GM12878 (cell line): ENCODE measurements at regions not wholly inside any gene's neighbourhood (a gene's known extent, or its start where the extent isn't known, plus 50 kb on each side); places are given as distances from the start of the nearest gene placed in this dataset.
"Not testable (repeated sequence)": the region's sequence is repeated elsewhere in the genome, so short reads cannot be mapped to it uniquely, and the experiment has no call there.

Experiments
- ATAC-seq: fragments of 200-7000 bp; cut with Tn5 transposase; 3 replicates; pipeline ENCODE4 v1.9.1; 2020; ENCODE audit warnings: mild to moderate bottlenecking, moderate library complexity
- BruUV-seq: library from RNA; stranded (reverse); fragments of 400-500 nt; replicated peaks from 2 replicates; lab custom pipeline; 2021; lab: Mats Ljungman, UMichigan
- CTCF ChIA-PET: fragments of 300-600 bp; sonication (Branson Sonifier 250); formaldehyde crosslinking; extraction: SDS; loops from one replicate; lab custom pipeline; 2021; ENCODE audit warnings: inconsistent platforms; lab: Yijun Ruan, JAX
- POLR2A ChIA-PET: fragments of 350-600 bp; formaldehyde crosslinking; extraction: SDS; loops from one replicate; lab custom pipeline; 2021; ENCODE audit warnings: inconsistent platforms; lab: Charles Lee
- RAD21 ChIA-PET: fragments of 300-600 bp; sonication (Branson Sonifier 250); formaldehyde crosslinking; loops from one replicate; lab custom pipeline; 2023; ENCODE audit warnings: antibody characterized with exemption; ENCODE audit not compliant: unreplicated experiment; lab: Charles Lee
- SMC1A ChIA-PET: fragments of 300-600 bp; sonication (Branson Sonifier 250); formaldehyde crosslinking; loops from one replicate; lab custom pipeline; 2023; ENCODE audit not compliant: unreplicated experiment, uncharacterized antibody; lab: Charles Lee
- DNase-seq: peaks from one replicate; pipeline ENCODE4 v3.0.0-alpha.2; 2011; ENCODE audit warnings: low read depth, low spot score
- FAIRE-seq: peaks from 3 replicates; lab custom pipeline; 2011; peaks lifted over from hg19 to GRCh38; lab: Jason Lieb, UNC
- H2AFZ ChIP-seq: 2 replicates; pipeline ENCODE4 v1.6.0; 2011; ENCODE audit warnings: low read depth, low read length, control low read depth; ENCODE audit not compliant: control insufficient read depth
- H3K27ac ChIP-seq: 2 replicates; pipeline ENCODE4 v1.5.1; 2011; ENCODE audit warnings: control low read depth; ENCODE audit not compliant: control insufficient read depth, insufficient read depth
- H3K27me3 ChIP-seq, 2 experiments: replicated peaks in 1 of 2; 2 replicates each; pipeline versions ENCODE4 v1.6.0 to v1.6.1; 2011; ENCODE audit warnings: low read length in 1 of 2; ENCODE audit not compliant: control insufficient read depth in 2 of 2, insufficient read depth in 2 of 2
- H3K36me3 ChIP-seq, 2 experiments: 2 replicates each; pipeline ENCODE4 v1.5.1; 2011; ENCODE audit warnings: low read length in 1 of 2; ENCODE audit not compliant: control insufficient read depth in 2 of 2, insufficient read depth in 2 of 2
- H3K4me1 ChIP-seq: 2 replicates; pipeline ENCODE4 v1.6.1; 2011; ENCODE audit warnings: mild to moderate bottlenecking, low read length, moderate library complexity, mixed read lengths; ENCODE audit not compliant: control insufficient read depth, insufficient read depth
- H3K4me2 ChIP-seq: 2 replicates; pipeline ENCODE4 v1.6.0; 2011; ENCODE audit warnings: control low read depth; ENCODE audit not compliant: control insufficient read depth, insufficient read depth
- H3K4me3 ChIP-seq: fragments of 200-600 bp; sonication (generic); 2 replicates; pipeline ENCODE4 v1.5.1; 2016
- H3K79me2 ChIP-seq: 2 replicates; pipeline ENCODE4 v1.6.0; 2011; ENCODE audit warnings: low read length; ENCODE audit not compliant: control insufficient read depth, insufficient read depth
- H3K9ac ChIP-seq: 2 replicates; pipeline ENCODE4 v1.8.0; 2011; ENCODE audit warnings: low read length, control low read depth, mixed read lengths; ENCODE audit not compliant: control insufficient read depth, insufficient read depth
- H3K9me3 ChIP-seq: replicated peaks from 3 replicates; pipeline ENCODE4 v1.5.1; 2011; ENCODE audit warnings: mild to moderate bottlenecking, low read length; ENCODE audit not compliant: control insufficient read depth, insufficient read depth
- H4K20me1 ChIP-seq: 2 replicates; pipeline ENCODE4 v1.6.0; 2011; ENCODE audit not compliant: control insufficient read depth, insufficient read depth
- BCL3 ChIP-seq: IDR thresholded peaks from 2 replicates; pipeline ENCODE4 v1.6.1; 2011; ENCODE audit warnings: borderline replicate concordance, low read depth, mild to moderate bottlenecking, moderate library complexity, low read length; ENCODE audit not compliant: insufficient read depth, poor library complexity, severe bottlenecking
- HCFC1 ChIP-seq: fragments of 150-350 bp; IDR thresholded peaks from 2 replicates; pipeline ENCODE4 v1.6.1; 2014; ENCODE audit warnings: low read length
- KAT2A ChIP-seq: conservative IDR thresholded peaks from 2 replicates; pipeline ENCODE4 v1.6.1; 2011; ENCODE audit warnings: low read depth, low read length; ENCODE audit not compliant: control insufficient read depth
- MLLT1 ChIP-seq: fragments of 450-650 bp; IDR thresholded peaks from 2 replicates; pipeline ENCODE4 v1.6.1; 2016; ENCODE audit warnings: mild to moderate bottlenecking
- MTA3 ChIP-seq: IDR thresholded peaks from 2 replicates; pipeline ENCODE4 v1.6.1; 2012; ENCODE audit warnings: low read length, inconsistent platforms, borderline replicate concordance
- NKRF ChIP-seq: fragments of 450-650 bp; conservative IDR thresholded peaks from 2 replicates; pipeline ENCODE4 v1.6.1; 2017; ENCODE audit warnings: mild to moderate bottlenecking, moderate library complexity
- PML ChIP-seq: IDR thresholded peaks from 2 replicates; pipeline ENCODE4 v1.6.1; 2012; ENCODE audit warnings: low read length, inconsistent platforms
- RAD21 ChIP-seq: IDR thresholded peaks from 2 replicates; pipeline ENCODE4 v1.6.1; 2011; ENCODE audit warnings: mild to moderate bottlenecking, low read depth, low read length, moderate library complexity; ENCODE audit not compliant: insufficient read depth
- RUNX3 ChIP-seq: IDR thresholded peaks from 2 replicates; pipeline ENCODE4 v1.6.1; 2012; ENCODE audit warnings: low read length, inconsistent platforms
- SREBF1 ChIP-seq: IDR thresholded peaks from 2 replicates; pipeline ENCODE4 v1.6.1; 2012; ENCODE audit warnings: mild to moderate bottlenecking, low read length
- WGBS: methylation state at CpG from one replicate; pipeline ENCODE4 v1.1.6; 2016; ENCODE audit warnings: low lambda C conversion rate; ENCODE audit not compliant: insufficient replicate concordance, insufficient coverage; ENCODE audit errors: missing lambda C conversion rate; 5-methylcytosine and 5-hydroxymethylcytosine counted together
- in situ Hi-C: fragments of 300-500 bp; cut with MboI; formaldehyde crosslinking; loops from 9 replicates; pipeline ENCODE4 v1.14.3; 2018; ENCODE audit warnings: mixed read lengths
- intact Hi-C: fragments of 100-400 bp; cut with micrococcal nuclease; formaldehyde crosslinking; loops from one replicate; pipeline ENCODE4 v1.14.2; 2022; ENCODE audit not compliant: unreplicated experiment

GRCh38 chr14:56008150-56008549 lies 110.1 kb upstream of the PELI2 start:
- no peak overlapping the region for H3K4me2 ChIP-seq
- in situ Hi-C loops = no loop called here
- no peaks in the 10 kb centered on the region; the same call in 2 of the 3 replicates for H3K9me3 ChIP-seq
- CTCF ChIA-PET = interaction anchor here (0.6 kb wide), 1 partner anchor 937 kb away, joined by 3 read pairs; no protein-coding TSS in a partner anchor
- no peak for DNase-seq
- no peaks in the 10 kb centered on the region for H3K36me3 ChIP-seq
- no peaks in the 10 kb centered on the region; the same call in 1 of the 2 replicates for H3K4me1 ChIP-seq
- intact Hi-C loops = loop anchor here (10.0 kb wide), 1 partner anchor 193 kb away; no protein-coding TSS in a partner anchor
- no TSS peak for BruUV-seq
- no peaks in the 10 kb centered on the region for H3K27me3 ChIP-seq
- ATAC-seq = no peak
- no peak overlapping the region for H3K9ac ChIP-seq
- TF ChIP-seq PML = no peak
- TF ChIP-seq KAT2A = no peak
- no peak for TF ChIP-seq SREBF1
- TF ChIP-seq HCFC1 = no peak
- TF ChIP-seq NKRF = no peak
- TF ChIP-seq BCL3 = no peak
- no peak for TF ChIP-seq RUNX3
- TF ChIP-seq MLLT1 = no peak
- TF ChIP-seq RAD21 = no peak
- TF ChIP-seq MTA3 = no peak
- H3K79me2 ChIP-seq = no peaks in the 10 kb centered on the region
- H3K4me3 ChIP-seq = no peak overlapping the region
- POLR2A ChIA-PET = no interaction called here
- RAD21 ChIA-PET = no interaction called here
- no peak for FAIRE-seq
- no peak overlapping the region for H3K27ac ChIP-seq
- SMC1A ChIA-PET = no interaction called here
- 0% methylated on average over 1 of the region's 1 CpG for WGBS
- H2AFZ ChIP-seq = no peak overlapping the region
- H4K20me1 ChIP-seq = no peaks in the 10 kb centered on the region

- 43% methylated on average over 3 of the region's 3 CpGs for WGBS
- FAIRE-seq, H3K4me1 ChIP-seq, H3K9me3 ChIP-seq, H3K27ac ChIP-seq, DNase-seq, H3K4me2 ChIP-seq, POLR2A ChIA-PET, H2AFZ ChIP-seq, H3K36me3 ChIP-seq, H3K4me3 ChIP-seq, H4K20me1 ChIP-seq, H3K27me3 ChIP-seq, BruUV-seq, in situ Hi-C loops, H3K79me2 ChIP-seq, H3K9ac ChIP-seq, ATAC-seq, SMC1A ChIA-PET, RAD21 ChIA-PET: not testable (repeated sequence)
- CTCF ChIA-PET = interaction anchor here (0.6 kb wide), 1 partner anchor 936 kb away, joined by 3 read pairs; no protein-coding TSS in a partner anchor
- intact Hi-C loops = loop anchor here (10.0 kb wide), 1 partner anchor 194 kb away; no protein-coding TSS in a partner anchor
Observed at GRCh38 chr14:56008661-56009060, 109.5 kb upstream of the PELI2 start.
